ENCODE measurements at regions not wholly inside any gene's neighbourhood (a gene's known extent, or its start where the extent isn't known, plus 50 kb on each side); places are given as distances from the start of the nearest gene placed in this dataset.
A peak's percentile ranks its signal among the peaks of the same experiment; 100 is the strongest.

DNA sequence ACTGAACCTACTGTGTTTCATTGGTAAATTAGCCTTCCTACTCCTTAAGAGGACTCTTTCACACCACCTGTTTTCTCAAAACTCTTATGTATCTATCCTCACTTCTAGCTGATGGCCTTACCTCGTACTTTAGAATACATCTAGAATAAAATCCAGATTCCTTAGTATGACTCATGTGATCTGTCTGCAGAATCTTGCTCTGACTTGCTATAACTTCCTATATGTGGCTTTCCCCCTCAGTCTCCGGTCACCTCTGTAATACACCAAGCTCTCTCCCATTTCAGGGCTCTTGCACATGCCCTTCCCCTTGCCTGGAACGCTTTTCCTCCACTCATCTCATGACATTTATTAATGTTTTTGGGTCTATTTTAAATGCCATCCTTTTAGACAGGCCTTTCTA is 95.6 kb upstream of the LHCGR start:
- DNase-seq, result no peak

GRCh38 chr2:48849770-48850169 is 94.2 kb upstream of the LHCGR start:
- no peak for DNase-seq

DNA sequence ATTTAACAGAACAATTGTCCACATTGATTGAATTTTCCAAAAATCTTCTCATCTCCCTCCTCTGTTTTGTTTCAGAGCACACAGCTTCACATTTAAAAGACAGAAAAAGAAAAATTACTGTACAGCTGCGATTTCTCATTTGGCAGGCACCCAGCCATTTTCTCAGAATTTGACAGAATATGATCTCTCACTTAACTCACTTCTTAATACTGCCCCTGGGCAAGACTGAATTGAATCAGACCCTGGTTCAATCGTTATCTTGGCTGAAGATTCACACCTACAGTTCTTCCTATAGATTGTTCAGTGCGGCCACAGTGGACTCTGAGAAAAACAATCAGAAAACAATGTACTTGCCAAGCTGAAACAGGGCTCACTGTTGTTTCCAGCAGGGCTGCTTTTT is 90.2 kb upstream of the LHCGR start:
- DNase-seq, result no peak

GRCh38 chr2:48844417-48845155 is 89.1 kb upstream of the LHCGR start:
- DNase-seq, result peak in 1 of 3 experiments; percentile 8

DNA sequence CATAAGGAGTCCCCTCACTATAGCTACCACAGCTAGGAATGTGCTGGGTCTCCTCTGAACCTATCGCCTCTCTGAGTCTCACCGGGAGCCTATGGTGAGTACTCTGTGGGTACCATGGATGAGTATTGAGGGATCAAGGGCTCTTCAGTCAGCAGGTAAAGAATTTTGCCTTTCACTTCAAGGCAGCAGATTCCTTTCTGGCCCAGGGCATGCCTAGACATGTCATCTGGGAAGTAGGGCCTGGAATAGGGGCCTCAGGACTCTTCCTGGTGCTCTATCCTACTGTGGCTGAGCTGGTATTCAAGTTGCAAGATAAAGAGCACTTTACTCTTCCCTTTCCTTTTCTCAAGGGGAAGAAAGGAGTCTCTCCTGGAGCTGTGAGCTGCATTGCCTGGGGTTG is 85.6 kb upstream of the LHCGR start:
- no peak for DNase-seq

DNA sequence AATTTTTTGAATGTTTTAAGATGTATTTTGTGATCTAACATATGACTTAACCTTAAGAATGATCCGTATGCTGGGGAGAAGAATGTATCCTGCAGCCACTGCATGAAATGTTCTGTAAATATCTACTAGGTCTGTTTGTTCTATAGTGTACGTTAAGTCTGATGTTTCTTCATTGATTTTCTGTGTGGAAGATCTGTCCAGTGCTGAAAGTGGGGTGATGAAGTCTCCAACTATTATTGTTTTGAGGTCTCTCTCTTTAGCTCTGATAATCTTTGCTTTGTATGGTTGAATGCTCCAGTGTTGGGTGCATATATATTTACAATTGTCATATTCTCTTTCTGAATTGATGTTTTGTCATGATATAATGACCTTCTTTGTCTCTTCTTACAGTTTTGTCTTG is 82.5 kb upstream of the LHCGR start:
- no peak for DNase-seq

GRCh38 chr2:48829569-48829968 is 74.0 kb upstream of the LHCGR start:
- DNase-seq, result no peak

GRCh38 chr2:48829036-48829435 is 73.5 kb upstream of the LHCGR start:
- no peak for DNase-seq

DNA sequence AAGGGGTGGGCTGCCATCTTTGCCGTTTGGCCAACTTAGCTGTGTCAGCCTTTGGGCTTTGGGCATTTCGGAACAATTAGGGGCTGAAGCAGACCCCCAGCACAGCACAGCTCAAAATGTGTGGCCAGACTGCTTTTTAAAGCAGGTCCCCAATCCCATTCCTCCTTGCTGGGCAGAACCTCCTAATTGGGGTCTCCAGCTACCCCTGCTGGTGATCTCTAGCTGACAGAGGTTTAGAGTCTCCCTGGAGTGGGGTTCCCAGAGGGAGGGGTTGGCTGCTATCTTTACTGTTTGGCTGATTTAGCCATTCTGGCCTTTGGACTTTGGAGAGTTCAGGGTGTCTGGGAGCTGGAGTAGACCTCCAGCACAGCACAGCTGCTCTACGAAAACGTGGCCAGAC is 71.5 kb upstream of the LHCGR start:
- no peak for DNase-seq

GRCh38 chr2:48824116-48824515 is 68.6 kb upstream of the LHCGR start:
- no peak for DNase-seq

DNA sequence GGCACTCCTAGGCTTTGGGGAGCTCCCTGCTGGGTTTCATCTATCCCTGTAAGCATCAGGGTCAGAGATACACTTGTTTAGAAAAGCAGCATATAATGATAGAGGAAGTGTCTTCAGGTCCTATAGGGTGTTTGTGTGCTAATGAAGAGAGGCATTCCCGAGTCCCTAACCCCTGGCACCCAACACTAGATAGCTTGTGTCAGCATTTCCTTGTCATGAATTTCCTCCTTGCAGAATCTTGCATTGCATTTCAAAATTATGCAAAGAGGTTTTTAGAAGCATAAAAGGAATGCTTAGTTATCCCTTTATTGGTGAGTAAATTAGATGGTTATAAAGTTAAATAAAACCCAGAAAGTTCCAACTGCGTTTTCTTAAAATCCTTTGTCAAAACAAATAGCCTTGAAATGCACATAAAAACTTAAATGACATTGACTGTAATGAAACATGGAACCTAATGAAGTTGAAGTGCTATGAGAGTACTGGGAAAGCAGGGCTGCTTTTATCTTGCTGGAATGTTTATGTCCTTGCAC is 63.7 kb upstream of the LHCGR start:
- no peak for DNase-seq

DNA sequence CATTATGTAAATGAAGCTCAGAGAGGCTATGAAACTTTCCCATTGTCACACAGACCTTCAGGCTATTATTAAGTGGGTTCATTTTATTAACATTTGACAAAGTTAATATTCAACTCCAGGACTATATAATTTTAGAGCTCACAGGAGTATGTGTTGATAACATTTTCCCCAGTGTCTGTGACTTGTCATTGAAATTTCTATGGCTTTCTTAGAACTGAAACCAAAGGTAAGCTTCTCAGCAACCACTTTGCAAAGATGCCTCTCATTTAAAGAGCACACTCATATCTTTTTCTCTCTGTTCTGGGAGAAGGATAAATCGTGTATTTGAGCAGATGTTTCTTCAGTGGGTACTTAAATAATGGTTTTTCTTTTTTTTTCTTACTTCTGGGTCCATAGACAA is 61.8 kb upstream of the LHCGR start:
- no peak for DNase-seq

- no peak for DNase-seq
Observed at GRCh38 chr2:48812416-48812815, 56.9 kb upstream of the LHCGR start.

- DNase-seq, result no peak
Observed at GRCh38 chr2:48808311-48808710, 52.8 kb upstream of the LHCGR start.
